ENCODE measurements at regions not wholly inside any gene's neighbourhood (a gene's known extent, or its start where the extent isn't known, plus 50 kb on each side); places are given as distances from the start of the nearest gene placed in this dataset.

GRCh38 chr20:60921022-60921622 lies 330.9 kb upstream of the CDH4 start:
- no peaks in the 10 kb centered on the region for H3K9me2 ChIP-seq (replicated peaks; ENCODE audit: insufficient read depth, low read length)
- no peak for TF ChIP-seq EZH2phosphoT487 (conservative IDR thresholded peaks at IDR 0.05; ENCODE audit: low read length)
- no peak for TF ChIP-seq CTCF (IDR thresholded peaks at IDR 0.05; ENCODE audit: insufficient read depth, low read length, poor library complexity, severe bottlenecking)
- H3K9me3 ChIP-seq (ENCODE audit: insufficient read depth, low read length), result no peaks in the 10 kb centered on the region
- H3K27me3 ChIP-seq (ENCODE audit: low read length), result no peaks in the 10 kb centered on the region
- H3F3A ChIP-seq (ENCODE audit: insufficient read depth), result no peaks in the 10 kb centered on the region
- no peak overlapping the region for H3K4me3 ChIP-seq (ENCODE audit: insufficient read depth, low read length, poor library complexity, severe bottlenecking)
- H2AFZ ChIP-seq (ENCODE audit: low read depth, low read length, severe bottlenecking), result no peak overlapping the region
- H3K4me2 ChIP-seq (ENCODE audit: low read depth, low read length, poor library complexity, severe bottlenecking), result no peak overlapping the region
- no peaks in the 10 kb centered on the region for H4K20me1 ChIP-seq (ENCODE audit: low read depth, low read length)
- no peaks in the 10 kb centered on the region for H3K36me3 ChIP-seq (ENCODE audit: low read length)
- no peaks in the 10 kb centered on the region for H3K79me2 ChIP-seq (ENCODE audit: insufficient read depth, low read length)
- H3K27ac ChIP-seq (ENCODE audit: low read depth, low read length), result no peak overlapping the region
- no peak overlapping the region for H3K9ac ChIP-seq (ENCODE audit: low read length)

DNA sequence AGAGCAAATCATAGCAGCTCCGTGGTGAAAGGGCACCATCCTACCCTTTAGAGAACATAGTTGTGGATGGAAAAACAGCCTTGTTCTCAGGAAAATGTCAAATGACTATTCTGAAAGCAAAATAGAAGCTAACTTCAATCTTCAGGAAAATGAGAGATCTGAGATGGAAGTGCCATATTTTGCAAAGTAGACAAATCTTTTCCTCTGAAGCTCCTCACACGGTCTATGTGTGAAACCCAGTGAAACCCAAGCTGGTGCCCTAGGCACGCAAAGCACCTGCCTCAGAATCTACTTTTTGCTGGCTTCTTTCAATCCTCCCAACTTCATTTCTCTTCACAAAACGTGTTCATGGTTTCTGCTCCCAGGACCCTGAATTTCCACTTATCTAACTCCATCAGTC lies 325.2 kb upstream of the CDH4 start:
- Histone ChIP-seq H2AFZ (ENCODE audit: low read depth, low read length, severe bottlenecking) (no peak overlapping the region), H3K27ac (ENCODE audit: low read depth, low read length) (no peak overlapping the region), H3K79me2 (ENCODE audit: insufficient read depth, low read length) (no peaks in the 10 kb centered on the region), H4K20me1 (ENCODE audit: low read depth, low read length) (no peaks in the 10 kb centered on the region), H3F3A (ENCODE audit: insufficient read depth) (no peaks in the 10 kb centered on the region), H3K9me3 (ENCODE audit: insufficient read depth, low read length) (no peaks in the 10 kb centered on the region), H3K4me2 (ENCODE audit: low read depth, low read length, poor library complexity, severe bottlenecking) (no peak overlapping the region), H3K36me3 (ENCODE audit: low read length) (no peaks in the 10 kb centered on the region), H3K4me3 (ENCODE audit: insufficient read depth, low read length, poor library complexity, severe bottlenecking) (no peak overlapping the region), H3K9ac (ENCODE audit: low read length) (no peak overlapping the region), H3K9me2 (replicated peaks; ENCODE audit: insufficient read depth, low read length) (no peaks in the 10 kb centered on the region), H3K27me3 (ENCODE audit: low read length) (no peaks in the 10 kb centered on the region)
- TF ChIP-seq CTCF (IDR thresholded peaks at IDR 0.05; ENCODE audit: insufficient read depth, low read length, poor library complexity, severe bottlenecking) (no peak), EZH2phosphoT487 (conservative IDR thresholded peaks at IDR 0.05; ENCODE audit: low read length) (no peak)

GRCh38 chr20:60928341-60928740 lies 323.7 kb upstream of the CDH4 start:
- H2AFZ ChIP-seq (ENCODE audit: low read depth, low read length, severe bottlenecking), result no peak overlapping the region
- TF ChIP-seq EZH2phosphoT487 (conservative IDR thresholded peaks at IDR 0.05; ENCODE audit: low read length) (no peak), CTCF (IDR thresholded peaks at IDR 0.05; ENCODE audit: insufficient read depth, low read length, poor library complexity, severe bottlenecking) (no peak)
- H3K9me3 ChIP-seq (ENCODE audit: insufficient read depth, low read length), result no peaks in the 10 kb centered on the region
- no peak overlapping the region for H3K4me3 ChIP-seq (ENCODE audit: insufficient read depth, low read length, poor library complexity, severe bottlenecking)
- no peaks in the 10 kb centered on the region for H3F3A ChIP-seq (ENCODE audit: insufficient read depth)
- H3K4me2 ChIP-seq (ENCODE audit: low read depth, low read length, poor library complexity, severe bottlenecking), result no peak overlapping the region
- H3K9me2 ChIP-seq (replicated peaks; ENCODE audit: insufficient read depth, low read length), result no peaks in the 10 kb centered on the region
- H3K79me2 ChIP-seq (ENCODE audit: insufficient read depth, low read length), result no peaks in the 10 kb centered on the region
- H4K20me1 ChIP-seq (ENCODE audit: low read depth, low read length), result no peaks in the 10 kb centered on the region
- H3K27ac ChIP-seq (ENCODE audit: low read depth, low read length), result no peak overlapping the region
- no peak overlapping the region for H3K9ac ChIP-seq (ENCODE audit: low read length)
- H3K27me3 ChIP-seq (ENCODE audit: low read length), result no peaks in the 10 kb centered on the region
- no peaks in the 10 kb centered on the region for H3K36me3 ChIP-seq (ENCODE audit: low read length)
